Retinal pigment epithelial cell (primary cell): ENCODE measurements at regions not wholly inside any gene's neighbourhood (a gene's known extent, or its start where the extent isn't known, plus 50 kb on each side); places are given as distances from the start of the nearest gene placed in this dataset.

ENCODE experiments used
- DNase-seq: peaks from one replicate; pipeline ENCODE4 v3.0.0-alpha.2; 2010; ENCODE audit warnings: low read depth
- H3K4me3 ChIP-seq: 2 replicates; pipeline ENCODE4 v1.5.1; 2011; ENCODE audit warnings: mild to moderate bottlenecking, low read length, control low read depth, moderate library complexity
- CTCF ChIP-seq: conservative IDR thresholded peaks from 2 replicates; pipeline ENCODE4 v1.5.1; 2011; ENCODE audit warnings: low read depth, low read length, control low read depth, inconsistent platforms

DNA sequence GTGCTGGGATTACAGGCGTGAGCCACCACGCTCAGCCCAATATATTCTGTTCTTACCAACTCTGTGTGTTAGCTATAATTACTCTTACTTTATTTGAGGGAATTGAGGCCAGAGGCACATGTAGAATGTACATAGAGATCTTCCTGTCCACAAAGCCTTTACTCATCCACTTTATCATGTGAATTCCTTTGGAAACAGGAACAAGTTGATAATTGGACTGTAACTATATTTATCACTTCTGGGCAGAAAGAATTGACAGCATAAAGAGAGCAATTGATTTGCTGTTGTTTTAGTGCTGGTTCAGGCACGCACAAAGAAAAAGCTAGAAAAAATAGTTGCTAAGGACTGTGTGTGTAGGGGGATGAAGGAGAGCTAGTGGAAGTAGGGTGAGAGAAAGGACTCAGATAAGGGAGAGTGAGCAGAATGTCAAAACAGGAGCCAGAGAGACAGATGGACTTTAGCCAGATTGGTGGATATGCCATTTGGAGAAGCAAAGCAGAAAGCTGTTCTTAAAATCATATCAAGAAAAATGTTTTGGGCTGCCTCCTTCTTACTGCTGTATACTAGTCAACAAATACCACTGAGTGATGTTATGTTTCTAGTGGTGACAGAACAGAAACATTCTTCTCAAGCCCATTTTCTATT lies 929.8 kb upstream of the CNTN5 start:
- DNase-seq: no peak
- no peak overlapping the region for H3K4me3 ChIP-seq
- TF ChIP-seq CTCF: no peak

DNA sequence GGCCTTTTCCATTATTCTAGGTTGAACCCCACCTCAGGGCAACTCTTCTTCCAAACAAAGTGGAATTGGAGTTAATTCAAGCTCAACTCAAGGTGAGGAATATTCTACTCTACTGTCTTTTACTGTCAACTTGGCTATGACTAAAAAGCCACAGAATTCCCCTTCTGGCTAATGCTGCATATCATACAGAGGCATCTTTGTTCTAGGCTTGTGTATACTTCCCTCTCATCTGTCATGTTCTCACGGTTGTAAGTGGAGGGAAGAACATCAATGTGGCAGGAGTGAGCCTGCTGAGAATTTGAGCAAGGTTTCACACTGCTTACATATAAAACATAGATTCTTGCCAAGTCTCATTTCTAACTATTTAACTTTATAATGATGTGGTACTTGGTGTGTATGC lies 921.4 kb upstream of the CNTN5 start:
- H3K4me3 ChIP-seq: no peak overlapping the region
- no peak for TF ChIP-seq CTCF
- no peak for DNase-seq

DNA sequence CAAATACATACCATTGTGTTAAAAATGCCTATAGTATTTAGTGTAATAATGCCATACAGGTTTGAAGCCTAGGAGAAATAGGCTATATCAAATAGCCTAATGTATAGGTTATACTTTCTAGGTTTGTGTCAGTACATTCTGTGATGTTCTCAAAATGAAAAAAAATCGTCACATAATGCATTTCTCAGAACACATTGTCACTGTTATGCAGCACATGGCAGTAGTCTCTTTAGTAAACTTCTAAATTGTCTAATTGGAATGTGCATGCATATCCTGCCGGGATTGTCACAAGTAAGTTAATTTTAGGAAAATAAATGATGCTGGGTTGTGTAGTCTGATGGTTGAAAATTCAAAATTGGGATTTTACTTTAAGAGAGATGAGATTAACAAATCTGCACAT lies 920.1 kb upstream of the CNTN5 start:
- no peak for TF ChIP-seq CTCF
- H3K4me3 ChIP-seq: no peak overlapping the region
- no peak for DNase-seq

DNA sequence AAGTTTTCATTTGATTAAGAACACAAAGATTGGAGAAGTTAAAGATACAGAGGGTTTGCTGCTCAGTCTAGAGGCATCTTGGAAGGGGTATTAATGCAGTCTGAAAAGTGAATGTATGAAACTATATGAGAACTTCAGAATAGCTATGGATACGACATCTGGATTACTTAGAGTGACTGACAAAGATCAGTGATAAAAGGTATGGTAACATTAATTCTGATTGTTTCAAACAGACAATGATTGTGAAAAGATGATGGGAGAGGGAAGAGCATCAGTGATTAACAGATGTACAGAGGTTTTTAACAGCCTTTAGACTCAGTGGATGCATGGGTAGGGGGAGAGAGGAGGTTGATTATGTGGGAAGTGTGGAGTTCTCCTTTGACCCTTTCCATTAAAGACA lies 919.4 kb upstream of the CNTN5 start:
- DNase-seq: no peak
- TF ChIP-seq CTCF: no peak
- H3K4me3 ChIP-seq: no peak overlapping the region

DNA sequence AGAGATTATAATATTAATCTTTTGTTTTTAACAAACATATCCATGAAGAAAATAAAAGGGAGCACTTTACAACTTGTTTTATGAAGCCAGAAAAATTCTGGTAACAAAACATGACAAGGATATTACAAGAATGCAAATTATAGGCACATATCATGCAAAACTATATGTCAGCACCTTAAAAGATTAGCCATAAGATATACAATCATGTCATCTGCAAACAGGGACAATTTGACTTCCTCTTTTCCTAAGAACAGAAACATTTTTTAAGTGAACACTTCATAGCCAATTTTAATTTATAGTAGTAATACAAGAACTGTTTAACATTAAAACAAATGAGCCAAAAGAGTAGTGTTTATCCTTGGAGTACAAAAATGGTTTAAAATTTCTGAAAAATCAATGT lies 916.5 kb upstream of the CNTN5 start:
- H3K4me3 ChIP-seq: no peak overlapping the region
- no peak for DNase-seq
- TF ChIP-seq CTCF: no peak

- DNase-seq: no peak
- no peak for TF ChIP-seq CTCF
- no peak overlapping the region for H3K4me3 ChIP-seq
Observed at GRCh38 chr11:98107736-98108135, 913.0 kb upstream of the CNTN5 start.

GRCh38 chr11:98110030-98110429 lies 910.7 kb upstream of the CNTN5 start:
- TF ChIP-seq CTCF: no peak
- DNase-seq: no peak
- H3K4me3 ChIP-seq: no peak overlapping the region
